PC-9 (cell line): ENCODE measurements at regions not wholly inside any gene's neighbourhood (a gene's known extent, or its start where the extent isn't known, plus 50 kb on each side); places are given as distances from the start of the nearest gene placed in this dataset.

Experiments
- BruUV-seq: library from RNA; stranded (reverse); fragments of 400-500 nt; replicated peaks from 2 replicates; lab custom pipeline; 2021; lab: Mats Ljungman, UMichigan
- CTCF ChIA-PET: fragments of 300-600 bp; sonication (Branson Sonifier 250); formaldehyde crosslinking; loops from one replicate; lab custom pipeline; 2022; ENCODE audit warnings: antibody characterized with exemption; lab: Charles Lee
- POLR2A ChIA-PET: fragments of 300-600 bp; sonication (Branson Sonifier 250); formaldehyde crosslinking; loops from one replicate; lab custom pipeline; 2022; ENCODE audit warnings: antibody characterized with exemption; ENCODE audit not compliant: unreplicated experiment; lab: Charles Lee
- DNase-seq, 2 experiments: peaks; one replicate each; pipeline versions ENCODE4 v3.0.0 to v3.0.0-alpha.2; 2015 to 2022; ENCODE audit warnings: mixed read lengths in 1 of 2
- H2AFZ ChIP-seq: fragments of 200-600 bp; sonication (generic); 2 replicates; pipeline ENCODE4 v1.8.1; 2017; ENCODE audit warnings: antibody characterized with exemption
- H3F3A ChIP-seq: fragments of 200-600 bp; sonication (generic); 2 replicates; pipeline ENCODE4 v1.8.1; 2017; ENCODE audit warnings: antibody characterized with exemption, mild to moderate bottlenecking, low read depth; ENCODE audit not compliant: insufficient read depth
- H3K27ac ChIP-seq: fragments of 200-600 bp; sonication (generic); 2 replicates; pipeline ENCODE4 v1.6.1; 2016; ENCODE audit warnings: mixed run types
- H3K27me3 ChIP-seq: fragments of 200-600 bp; sonication (generic); 2 replicates; pipeline ENCODE4 v1.6.1; 2016; ENCODE audit warnings: low read depth, mixed run types; ENCODE audit not compliant: insufficient read depth
- H3K36me3 ChIP-seq: fragments of 200-600 bp; sonication (generic); 2 replicates; pipeline ENCODE4 v1.6.1; 2016; ENCODE audit warnings: low read depth, mixed run types
- H3K4me1 ChIP-seq: fragments of 200-600 bp; sonication (generic); replicated peaks from 2 replicates; pipeline ENCODE4 v1.6.1; 2016; ENCODE audit warnings: mixed run types; ENCODE audit not compliant: insufficient read depth
- H3K4me2 ChIP-seq: fragments of 200-600 bp; sonication (generic); 2 replicates; pipeline ENCODE4 v1.6.1; 2017; ENCODE audit warnings: mixed run types
- H3K4me3 ChIP-seq: fragments of 200-600 bp; sonication (generic); 2 replicates; pipeline ENCODE4 v1.6.1; 2016; ENCODE audit warnings: mixed run types
- H3K79me2 ChIP-seq: fragments of 200-600 bp; sonication (generic); 2 replicates; pipeline ENCODE4 v1.6.1; 2017; ENCODE audit warnings: low read depth, mixed run types
- H3K9me2 ChIP-seq: fragments of 200-600 bp; sonication (generic); 2 replicates; pipeline ENCODE4 v1.8.1; 2017; ENCODE audit warnings: mild to moderate bottlenecking; ENCODE audit not compliant: insufficient read depth
- H3K9me3 ChIP-seq: fragments of 200-600 bp; sonication (generic); 2 replicates; pipeline ENCODE4 v1.8.1; 2016; ENCODE audit warnings: low read depth; ENCODE audit not compliant: insufficient read depth
- H4K20me1 ChIP-seq: fragments of 200-600 bp; sonication (generic); 2 replicates; pipeline ENCODE4 v1.8.1; 2017; ENCODE audit not compliant: insufficient read depth
- EZH2 ChIP-seq: fragments of 200-600 bp; sonication (generic); IDR thresholded peaks from 2 replicates; pipeline ENCODE4 v1.8.0; 2017; ENCODE audit warnings: antibody characterized with exemption, low read depth
- intact Hi-C: fragments of 100-400 bp; cut with micrococcal nuclease; formaldehyde crosslinking; loops from one replicate; pipeline ENCODE4 v1.10.0; 2022; ENCODE audit not compliant: unreplicated experiment
- TF ChIP-seq, protein P1 (sequence below): fragments of 200-600 bp; sonication (generic); conservative IDR thresholded peaks from 2 replicates; pipeline ENCODE4 v1.6.1; 2017; ENCODE audit warnings: mixed run types, antibody characterized with exemption, mild to moderate bottlenecking, moderate library complexity

DNA sequence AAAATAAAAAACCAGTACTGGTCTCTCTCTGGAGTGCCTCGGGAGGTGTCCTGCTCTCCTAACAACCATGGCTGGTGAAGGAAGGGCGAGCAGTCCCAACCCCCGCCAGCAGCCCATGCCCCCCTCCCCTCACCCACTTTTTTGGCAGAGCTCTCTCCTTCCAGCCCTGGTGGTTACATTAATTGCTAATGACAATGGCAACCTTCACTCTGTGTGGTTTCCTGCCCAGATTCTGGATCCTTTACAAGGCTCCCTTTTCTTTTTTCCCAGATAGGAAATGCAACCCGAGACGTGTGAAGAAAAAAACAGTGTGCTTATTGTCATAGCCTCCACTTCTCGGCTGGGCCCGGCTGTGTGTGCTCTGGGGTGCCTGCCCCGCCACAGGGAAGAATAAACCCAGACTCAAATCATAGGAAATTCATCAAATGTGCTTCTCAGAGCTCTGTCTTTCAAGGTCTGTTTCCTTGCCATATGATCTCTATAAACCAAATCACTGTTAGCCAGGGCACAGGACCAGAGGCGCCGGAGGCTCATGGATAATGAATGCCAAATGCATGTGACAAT is 513.0 kb downstream of the SOX6 start:
- TF ChIP-seq EZH2 = no peak
- TF ChIP-seq, protein P1, sequence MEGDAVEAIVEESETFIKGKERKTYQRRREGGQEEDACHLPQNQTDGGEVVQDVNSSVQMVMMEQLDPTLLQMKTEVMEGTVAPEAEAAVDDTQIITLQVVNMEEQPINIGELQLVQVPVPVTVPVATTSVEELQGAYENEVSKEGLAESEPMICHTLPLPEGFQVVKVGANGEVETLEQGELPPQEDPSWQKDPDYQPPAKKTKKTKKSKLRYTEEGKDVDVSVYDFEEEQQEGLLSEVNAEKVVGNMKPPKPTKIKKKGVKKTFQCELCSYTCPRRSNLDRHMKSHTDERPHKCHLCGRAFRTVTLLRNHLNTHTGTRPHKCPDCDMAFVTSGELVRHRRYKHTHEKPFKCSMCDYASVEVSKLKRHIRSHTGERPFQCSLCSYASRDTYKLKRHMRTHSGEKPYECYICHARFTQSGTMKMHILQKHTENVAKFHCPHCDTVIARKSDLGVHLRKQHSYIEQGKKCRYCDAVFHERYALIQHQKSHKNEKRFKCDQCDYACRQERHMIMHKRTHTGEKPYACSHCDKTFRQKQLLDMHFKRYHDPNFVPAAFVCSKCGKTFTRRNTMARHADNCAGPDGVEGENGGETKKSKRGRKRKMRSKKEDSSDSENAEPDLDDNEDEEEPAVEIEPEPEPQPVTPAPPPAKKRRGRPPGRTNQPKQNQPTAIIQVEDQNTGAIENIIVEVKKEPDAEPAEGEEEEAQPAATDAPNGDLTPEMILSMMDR = no peak
- ChIA-PET CTCF (no interaction called here), POLR2A (no interaction called here)
- H3K9me3 ChIP-seq = no peaks in the 10 kb centered on the region
- intact Hi-C loops = no loop called here
- H3K4me1 ChIP-seq = no peaks in the 10 kb centered on the region
- H3K27ac ChIP-seq = no peak overlapping the region
- H2AFZ ChIP-seq = no peak overlapping the region
- H3K36me3 ChIP-seq = no peaks in the 10 kb centered on the region
- DNase-seq = no peak
- H3F3A ChIP-seq = no peaks in the 10 kb centered on the region
- no TSS peak for BruUV-seq
- H3K4me3 ChIP-seq = no peak overlapping the region
- H3K4me2 ChIP-seq = no peak overlapping the region
- no peaks in the 10 kb centered on the region for H3K9me2 ChIP-seq
- no peaks in the 10 kb centered on the region for H3K27me3 ChIP-seq
- H3K79me2 ChIP-seq = no peaks in the 10 kb centered on the region
- no peaks in the 10 kb centered on the region for H4K20me1 ChIP-seq

DNA sequence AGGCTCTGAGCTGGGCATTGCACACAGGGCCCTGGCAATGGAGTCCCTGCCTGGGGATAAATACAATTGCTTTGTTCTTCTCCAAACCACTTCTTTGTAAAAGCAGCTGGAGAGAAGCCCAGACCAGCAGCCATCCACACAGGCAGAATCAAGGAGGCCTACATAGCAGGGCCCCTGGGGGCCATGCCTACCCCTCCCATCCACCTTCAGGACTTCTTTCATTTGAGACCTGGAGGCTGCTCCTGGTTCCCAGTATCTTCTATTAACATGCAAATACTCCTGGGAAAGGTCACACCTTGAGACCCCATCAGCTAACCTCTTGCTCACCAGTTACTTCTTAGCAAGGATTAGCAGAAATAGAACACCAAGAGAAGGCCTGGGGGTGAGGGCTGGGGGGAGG is 511.1 kb downstream of the SOX6 start:
- no peak overlapping the region for H3K4me2 ChIP-seq
- TF ChIP-seq EZH2 = no peak
- TF ChIP-seq, protein P1 = no peak
- no peak for DNase-seq
- no peaks in the 10 kb centered on the region for H3K4me1 ChIP-seq
- H3K9me2 ChIP-seq = no peaks in the 10 kb centered on the region
- H3F3A ChIP-seq = no peaks in the 10 kb centered on the region
- no peaks in the 10 kb centered on the region for H3K9me3 ChIP-seq
- intact Hi-C loops = no loop called here
- H3K79me2 ChIP-seq = no peaks in the 10 kb centered on the region
- H3K27ac ChIP-seq = no peak overlapping the region
- H4K20me1 ChIP-seq = no peaks in the 10 kb centered on the region
- no peaks in the 10 kb centered on the region for H3K27me3 ChIP-seq
- BruUV-seq = no TSS peak
- H3K36me3 ChIP-seq = no peaks in the 10 kb centered on the region
- H2AFZ ChIP-seq = no peak overlapping the region
- ChIA-PET POLR2A (no interaction called here), CTCF (no interaction called here)
- H3K4me3 ChIP-seq = no peak overlapping the region

DNA sequence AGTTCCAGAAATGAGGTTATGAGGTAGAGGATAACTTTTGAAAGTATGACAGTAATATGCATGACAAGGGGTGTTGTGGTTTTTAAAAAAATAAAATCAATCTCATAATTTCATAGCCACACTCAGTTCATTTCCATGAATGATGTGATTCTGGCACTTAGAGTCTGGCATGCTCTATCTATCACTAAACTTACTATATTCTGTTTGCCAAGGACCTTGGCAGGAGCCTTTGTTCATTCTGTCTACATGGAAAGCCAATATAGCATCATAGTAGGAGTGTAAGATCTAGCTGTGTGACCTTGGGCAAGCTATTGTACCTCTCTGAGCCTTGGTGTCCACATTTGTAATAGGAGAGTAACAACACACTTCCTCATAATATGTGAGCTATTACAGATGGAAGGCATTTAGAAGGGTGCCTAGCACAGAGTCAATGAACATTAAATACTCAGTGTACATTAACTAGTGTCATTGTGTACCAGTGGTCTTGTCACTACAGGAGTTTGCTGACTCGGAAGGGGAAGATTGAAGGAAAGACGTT is 507.6 kb downstream of the SOX6 start:
- H3K79me2 ChIP-seq = no peaks in the 10 kb centered on the region
- no peaks in the 10 kb centered on the region for H3F3A ChIP-seq
- no peak overlapping the region for H3K4me3 ChIP-seq
- POLR2A ChIA-PET = no interaction called here
- no peaks in the 10 kb centered on the region for H3K27me3 ChIP-seq
- CTCF ChIA-PET = no interaction called here
- H2AFZ ChIP-seq = no peak overlapping the region
- no peak overlapping the region for H3K27ac ChIP-seq
- no peak overlapping the region for H3K4me2 ChIP-seq
- TF ChIP-seq EZH2 = no peak
- TF ChIP-seq, protein P1 = no peak
- H3K9me3 ChIP-seq = no peaks in the 10 kb centered on the region
- H3K9me2 ChIP-seq = no peaks in the 10 kb centered on the region
- H3K4me1 ChIP-seq = no peaks in the 10 kb centered on the region
- H4K20me1 ChIP-seq = no peaks in the 10 kb centered on the region
- no peaks in the 10 kb centered on the region for H3K36me3 ChIP-seq
- DNase-seq = no peak
- intact Hi-C loops = no loop called here
- BruUV-seq = no TSS peak
